IMR-90 (cell line): ENCODE measurements at regions not wholly inside any gene's neighbourhood (a gene's known extent, or its start where the extent isn't known, plus 50 kb on each side); places are given as distances from the start of the nearest gene placed in this dataset.

Experiments
- BHLHE40 ChIP-seq: fragments of 150-350 bp; IDR thresholded peaks from 2 replicates; pipeline ENCODE4 v1.6.1; 2016; ENCODE audit warnings: mild to moderate bottlenecking, low read depth, low read length
- CTCF ChIP-seq: conservative IDR thresholded peaks from 2 replicates; pipeline ENCODE4 v1.5.1; 2012; ENCODE audit warnings: mild to moderate bottlenecking, low read depth, low read length, improper control_type of control experiment
- ELK1 ChIP-seq: fragments of 150-350 bp; IDR thresholded peaks from 2 replicates; pipeline ENCODE4 v1.6.1; 2016; ENCODE audit warnings: low read depth, mild to moderate bottlenecking, low read length, moderate library complexity, borderline replicate concordance
- MXI1 ChIP-seq: IDR thresholded peaks from 2 replicates; pipeline ENCODE4 v1.6.1; 2012; ENCODE audit warnings: low read depth, mild to moderate bottlenecking, low read length, moderate library complexity, borderline replicate concordance
- POLR2A ChIP-seq: IDR thresholded peaks from 2 replicates; pipeline ENCODE4 v1.6.1; 2012; ENCODE audit warnings: mild to moderate bottlenecking, low read depth, low read length
- RAD21 ChIP-seq: IDR thresholded peaks from 2 replicates; pipeline ENCODE4 v1.6.1; 2012; ENCODE audit warnings: low read length, improper control_type of control experiment
- RCOR1 ChIP-seq: IDR thresholded peaks from 2 replicates; pipeline ENCODE4 v1.6.1; 2012; ENCODE audit warnings: mild to moderate bottlenecking, low read length, improper control_type of control experiment; ENCODE audit not compliant: insufficient replicate concordance
- SMC3 ChIP-seq: fragments of 150-350 bp; IDR thresholded peaks from 2 replicates; pipeline ENCODE4 v1.6.1; 2016; ENCODE audit warnings: low read depth, mild to moderate bottlenecking, antibody characterized with exemption, low read length, moderate library complexity

- TF ChIP-seq RAD21 = no peak
- TF ChIP-seq CTCF = no peak
- TF ChIP-seq MXI1 = no peak
- no peak for TF ChIP-seq POLR2A
- no peak for TF ChIP-seq SMC3
- no peak for TF ChIP-seq RCOR1
- TF ChIP-seq BHLHE40 = no peak
- TF ChIP-seq ELK1 = no peak
These were observed 98.7 kb upstream of the POU3F3 start for GRCh38 chr2:104755026-104755878.
